GM23248 (cell line): ENCODE measurements at regions not wholly inside any gene's neighbourhood (a gene's known extent, or its start where the extent isn't known, plus 50 kb on each side); places are given as distances from the start of the nearest gene placed in this dataset.

ENCODE experiments used
- EZH2 ChIP-seq: fragments of 200-600 bp; sonication (generic); IDR thresholded peaks from 2 replicates; pipeline ENCODE4 v1.6.1; 2018; ENCODE audit warnings: antibody characterized with exemption, mild to moderate bottlenecking; ENCODE audit not compliant: insufficient read depth, poor library complexity, severe bottlenecking
- EZH2phosphoT487 ChIP-seq: fragments of 200-600 bp; sonication (generic); IDR thresholded peaks from 2 replicates; pipeline ENCODE4 v1.6.1; 2018; ENCODE audit warnings: antibody characterized with exemption, moderate library complexity, mild to moderate bottlenecking, low read depth; ENCODE audit not compliant: insufficient read depth

- TF ChIP-seq EZH2phosphoT487 = no peak
- no peak for TF ChIP-seq EZH2
These were observed 115.5 kb downstream of the WDR11 start for GRCh38 chr10:120966657-120967045.
